ENCODE measurements at regions not wholly inside any gene's neighbourhood (a gene's known extent, or its start where the extent isn't known, plus 50 kb on each side); places are given as distances from the start of the nearest gene placed in this dataset.
"Not testable (repeated sequence)": the region's sequence is repeated elsewhere in the genome, so short reads cannot be mapped to it uniquely, and the experiment has no call there.

- ATAC-seq (ENCODE audit: insufficient number of reproducible peaks, low FRiP score, low read depth); H3K9me3 ChIP-seq; H3K27me3 ChIP-seq (replicated peaks; ENCODE audit: insufficient read depth); H3K4me1 ChIP-seq (ENCODE audit: control insufficient read depth in 1 of 2, low read depth in 2 of 2); H3K27ac ChIP-seq; H3K4me3 ChIP-seq; H3K36me3 ChIP-seq; DNase-seq (ENCODE audit: low spot score): not testable (repeated sequence)
Measured at GRCh38 chr3:144023543-144023942, 51.9 kb downstream of the DIPK2A start.

- ATAC-seq (ENCODE audit: insufficient number of reproducible peaks, low FRiP score, low read depth) (peak; percentile 23), DNase-seq (ENCODE audit: low spot score) (no peak)
- Histone ChIP-seq H3K4me3 (no peak overlapping the region), H3K27me3 (replicated peaks; ENCODE audit: insufficient read depth) (no peaks in the 10 kb centered on the region), H3K9me3 (no peaks in the 10 kb centered on the region), H3K36me3 (no peaks in the 10 kb centered on the region), H3K27ac (no peak overlapping the region), H3K4me1 (ENCODE audit: control insufficient read depth in 1 of 2, low read depth in 2 of 2) (peaks cover 7 to 20% of the 10 kb centered on the region in 2 donors)
- TF ChIP-seq CTCF (IDR thresholded peaks at IDR 0.05): no peak
Measured at GRCh38 chr3:144028798-144029411, 57.3 kb downstream of the DIPK2A start.

GRCh38 chr3:144029769-144030168 is 58.1 kb downstream of the DIPK2A start:
- no peaks in the 10 kb centered on the region for H3K36me3 ChIP-seq

GRCh38 chr3:144031938-144032337 is 60.3 kb downstream of the DIPK2A start:
- Histone ChIP-seq H3K36me3 (no peaks in the 10 kb centered on the region), H3K27ac (peak overlapping the region; percentile 48 to 77), H3K4me3 (peak overlapping the region; percentile 68), H3K9me3 (no peaks in the 10 kb centered on the region), H3K27me3 (replicated peaks; ENCODE audit: insufficient read depth) (no peaks in the 10 kb centered on the region), H3K4me1 (ENCODE audit: control insufficient read depth in 1 of 2, low read depth in 2 of 2) (peaks cover 7 to 28% of the 10 kb centered on the region in 2 donors)
- DNase-seq (ENCODE audit: low spot score) (peak; percentile 12), ATAC-seq (ENCODE audit: insufficient number of reproducible peaks, low FRiP score, low read depth) (peak; percentile 83)
- TF ChIP-seq CTCF (IDR thresholded peaks at IDR 0.05): no peak

More at GRCh38 chr3:144029769-144030168, 58.1 kb downstream of the DIPK2A start:
- DNase-seq (ENCODE audit: low spot score) (no peak), ATAC-seq (ENCODE audit: insufficient number of reproducible peaks, low FRiP score, low read depth) (no peak)
- Histone ChIP-seq H3K4me1 (ENCODE audit: control insufficient read depth in 1 of 2, low read depth in 2 of 2) (peaks cover 7 to 27% of the 10 kb centered on the region in 2 donors), H3K27me3 (replicated peaks; ENCODE audit: insufficient read depth) (no peaks in the 10 kb centered on the region), H3K27ac (no peak overlapping the region), H3K9me3 (no peaks in the 10 kb centered on the region), H3K4me3 (no peak overlapping the region)
- no peak for TF ChIP-seq CTCF (IDR thresholded peaks at IDR 0.05)

GRCh38 chr3:144032531-144033239 is 61.1 kb downstream of the DIPK2A start:
- peak overlapping the region; percentile 48 to 77 for H3K27ac ChIP-seq
- no peak for ATAC-seq (ENCODE audit: insufficient number of reproducible peaks, low FRiP score, low read depth)
- no peak for TF ChIP-seq CTCF (IDR thresholded peaks at IDR 0.05)
- no peak for DNase-seq (ENCODE audit: low spot score)
- H3K4me1 ChIP-seq (ENCODE audit: control insufficient read depth in 1 of 2, low read depth in 2 of 2): peaks cover 7 to 28% of the 10 kb centered on the region in 2 donors
- H3K36me3 ChIP-seq: no peaks in the 10 kb centered on the region
- peak overlapping the region; percentile 68 for H3K4me3 ChIP-seq
- no peaks in the 10 kb centered on the region for H3K27me3 ChIP-seq (replicated peaks; ENCODE audit: insufficient read depth)
- H3K9me3 ChIP-seq: no peaks in the 10 kb centered on the region
